GM21529 (cell line): ENCODE measurements at regions not wholly inside any gene's neighbourhood (a gene's known extent, or its start where the extent isn't known, plus 50 kb on each side); places are given as distances from the start of the nearest gene placed in this dataset.
"Not testable (repeated sequence)": the region's sequence is repeated elsewhere in the genome, so short reads cannot be mapped to it uniquely, and the experiment has no call there.

Experiments used
- ATAC-seq: cut with Tn5 transposase; IDR thresholded peaks from one replicate; pipeline ENCODE4 v1.9.1; 2021; ENCODE audit not compliant: unreplicated experiment

- no peak for ATAC-seq
These were observed 189.3 kb upstream of the CTNND2 start for GRCh38 chr5:12093586-12093985.

GRCh38 chr5:12080761-12081160, 176.5 kb upstream of the CTNND2 start:
- ATAC-seq = no peak

GRCh38 chr5:12078286-12078685, 174.0 kb upstream of the CTNND2 start:
- ATAC-seq = not testable (repeated sequence)

GRCh38 chr5:12073426-12073825, 169.2 kb upstream of the CTNND2 start:
- no peak for ATAC-seq

GRCh38 chr5:12072441-12072840, 168.2 kb upstream of the CTNND2 start:
- ATAC-seq = no peak

- no peak for ATAC-seq
These were observed 167.2 kb upstream of the CTNND2 start for GRCh38 chr5:12071455-12071854.

- ATAC-seq = peak; percentile 52
These were observed 119.5 kb upstream of the CTNND2 start for GRCh38 chr5:12023614-12024241.

- ATAC-seq = no peak
These were observed 118.2 kb upstream of the CTNND2 start for GRCh38 chr5:12022444-12022843.

GRCh38 chr5:12019306-12019705, 115.1 kb upstream of the CTNND2 start:
- ATAC-seq = no peak

- ATAC-seq = no peak
These were observed 112.8 kb upstream of the CTNND2 start for GRCh38 chr5:12017007-12017406.

GRCh38 chr5:12016159-12016746, 112.0 kb upstream of the CTNND2 start:
- no peak for ATAC-seq

GRCh38 chr5:12013351-12013750, 109.1 kb upstream of the CTNND2 start:
- ATAC-seq = no peak

- no peak for ATAC-seq
These were observed 99.4 kb upstream of the CTNND2 start for GRCh38 chr5:12003680-12004079.

- ATAC-seq = no peak
These were observed 94.2 kb upstream of the CTNND2 start for GRCh38 chr5:11998397-11998796.

- ATAC-seq = no peak
These were observed 93.7 kb upstream of the CTNND2 start for GRCh38 chr5:11997942-11998341.

GRCh38 chr5:11992518-11992917, 88.3 kb upstream of the CTNND2 start:
- ATAC-seq = no peak

GRCh38 chr5:11985993-11986392, 81.7 kb upstream of the CTNND2 start:
- ATAC-seq = no peak

- ATAC-seq = no peak
These were observed 80.0 kb upstream of the CTNND2 start for GRCh38 chr5:11984196-11984595.

- no peak for ATAC-seq
These were observed 77.7 kb upstream of the CTNND2 start for GRCh38 chr5:11981986-11982385.

GRCh38 chr5:11977904-11978303, 73.7 kb upstream of the CTNND2 start:
- no peak for ATAC-seq

- ATAC-seq = no peak
These were observed 69.2 kb upstream of the CTNND2 start for GRCh38 chr5:11973469-11973868.

- ATAC-seq = no peak
These were observed 59.0 kb upstream of the CTNND2 start for GRCh38 chr5:11963227-11963626.

GRCh38 chr5:11962122-11962521, 57.9 kb upstream of the CTNND2 start:
- no peak for ATAC-seq
